K562 (cell line): ENCODE measurements at regions not wholly inside any gene's neighbourhood (a gene's known extent, or its start where the extent isn't known, plus 50 kb on each side); places are given as distances from the start of the nearest gene placed in this dataset.

Experiments used
- CTCF ChIP-seq, 3 experiments: IDR thresholded peaks in 2 of 3; conservative IDR thresholded peaks in 1 of 3; 2 replicates each; pipeline ENCODE4 v1.5.1; 2011 to 2012; ENCODE audit warnings: low read length in 3 of 3, mild to moderate bottlenecking in 3 of 3, control low read depth in 2 of 3, improper control_type of control experiment in 1 of 3, inconsistent platforms in 1 of 3, low read depth in 1 of 3, mixed read lengths in 1 of 3, moderate library complexity in 1 of 3; ENCODE audit not compliant: insufficient read depth in 2 of 3
- FOSL1 ChIP-seq: fragments of 200-800 bp; sonication (Bioruptor generic); conservative IDR thresholded peaks from 2 replicates; pipeline ENCODE4 v1.6.1; 2016; ENCODE audit warnings: missing genetic modification characterization, missing compliant biosample characterization
- JUNB ChIP-seq: fragments of 450-650 bp; formaldehyde crosslinking; conservative IDR thresholded peaks from 2 replicates; pipeline ENCODE4 v1.4.0; 2020; ENCODE audit warnings: mild to moderate bottlenecking
- SMC3 ChIP-seq: conservative IDR thresholded peaks from 2 replicates; pipeline ENCODE4 v1.6.1; 2011; ENCODE audit warnings: low read depth, low read length, improper control_type of control experiment; ENCODE audit not compliant: insufficient read depth
- TF ChIP-seq, protein P1 (sequence below): fragments of 450-650 bp; IDR thresholded peaks from 2 replicates; pipeline ENCODE4 v1.6.1; 2016; ENCODE audit warnings: low read depth

DNA sequence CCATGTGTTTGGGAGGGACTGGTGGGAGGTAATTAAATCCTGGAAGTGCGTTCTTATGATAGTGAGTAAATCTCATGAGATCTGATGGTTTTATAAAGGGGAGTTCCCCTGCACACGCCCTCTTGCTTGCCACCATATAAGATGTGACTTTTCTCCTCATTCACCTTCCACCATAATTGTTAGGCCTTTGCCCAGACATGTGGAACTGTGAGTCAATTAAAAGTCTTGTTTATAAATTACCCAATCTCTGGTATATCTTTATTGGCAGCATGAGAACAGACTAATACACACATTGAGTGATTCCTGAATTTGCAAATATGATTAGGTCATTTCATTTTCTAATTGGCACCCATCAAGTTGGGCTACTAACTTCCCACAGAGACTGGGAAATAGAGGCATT lies 977.2 kb downstream of the SLITRK1 start:
- TF ChIP-seq FOSL1 (tag) (no peak), JUNB (CRISPR knock-in tag) (no peak), SMC3 (no peak), CTCF (IDR thresholded peaks at IDR 0.05 in 2 of 3, conservative IDR thresholded peaks at IDR 0.05 in 1 of 3; ENCODE audit: insufficient read depth in 2 of 3, low read depth in 1 of 3, low read length in 3 of 3) (no peak)
- TF ChIP-seq, protein P1, sequence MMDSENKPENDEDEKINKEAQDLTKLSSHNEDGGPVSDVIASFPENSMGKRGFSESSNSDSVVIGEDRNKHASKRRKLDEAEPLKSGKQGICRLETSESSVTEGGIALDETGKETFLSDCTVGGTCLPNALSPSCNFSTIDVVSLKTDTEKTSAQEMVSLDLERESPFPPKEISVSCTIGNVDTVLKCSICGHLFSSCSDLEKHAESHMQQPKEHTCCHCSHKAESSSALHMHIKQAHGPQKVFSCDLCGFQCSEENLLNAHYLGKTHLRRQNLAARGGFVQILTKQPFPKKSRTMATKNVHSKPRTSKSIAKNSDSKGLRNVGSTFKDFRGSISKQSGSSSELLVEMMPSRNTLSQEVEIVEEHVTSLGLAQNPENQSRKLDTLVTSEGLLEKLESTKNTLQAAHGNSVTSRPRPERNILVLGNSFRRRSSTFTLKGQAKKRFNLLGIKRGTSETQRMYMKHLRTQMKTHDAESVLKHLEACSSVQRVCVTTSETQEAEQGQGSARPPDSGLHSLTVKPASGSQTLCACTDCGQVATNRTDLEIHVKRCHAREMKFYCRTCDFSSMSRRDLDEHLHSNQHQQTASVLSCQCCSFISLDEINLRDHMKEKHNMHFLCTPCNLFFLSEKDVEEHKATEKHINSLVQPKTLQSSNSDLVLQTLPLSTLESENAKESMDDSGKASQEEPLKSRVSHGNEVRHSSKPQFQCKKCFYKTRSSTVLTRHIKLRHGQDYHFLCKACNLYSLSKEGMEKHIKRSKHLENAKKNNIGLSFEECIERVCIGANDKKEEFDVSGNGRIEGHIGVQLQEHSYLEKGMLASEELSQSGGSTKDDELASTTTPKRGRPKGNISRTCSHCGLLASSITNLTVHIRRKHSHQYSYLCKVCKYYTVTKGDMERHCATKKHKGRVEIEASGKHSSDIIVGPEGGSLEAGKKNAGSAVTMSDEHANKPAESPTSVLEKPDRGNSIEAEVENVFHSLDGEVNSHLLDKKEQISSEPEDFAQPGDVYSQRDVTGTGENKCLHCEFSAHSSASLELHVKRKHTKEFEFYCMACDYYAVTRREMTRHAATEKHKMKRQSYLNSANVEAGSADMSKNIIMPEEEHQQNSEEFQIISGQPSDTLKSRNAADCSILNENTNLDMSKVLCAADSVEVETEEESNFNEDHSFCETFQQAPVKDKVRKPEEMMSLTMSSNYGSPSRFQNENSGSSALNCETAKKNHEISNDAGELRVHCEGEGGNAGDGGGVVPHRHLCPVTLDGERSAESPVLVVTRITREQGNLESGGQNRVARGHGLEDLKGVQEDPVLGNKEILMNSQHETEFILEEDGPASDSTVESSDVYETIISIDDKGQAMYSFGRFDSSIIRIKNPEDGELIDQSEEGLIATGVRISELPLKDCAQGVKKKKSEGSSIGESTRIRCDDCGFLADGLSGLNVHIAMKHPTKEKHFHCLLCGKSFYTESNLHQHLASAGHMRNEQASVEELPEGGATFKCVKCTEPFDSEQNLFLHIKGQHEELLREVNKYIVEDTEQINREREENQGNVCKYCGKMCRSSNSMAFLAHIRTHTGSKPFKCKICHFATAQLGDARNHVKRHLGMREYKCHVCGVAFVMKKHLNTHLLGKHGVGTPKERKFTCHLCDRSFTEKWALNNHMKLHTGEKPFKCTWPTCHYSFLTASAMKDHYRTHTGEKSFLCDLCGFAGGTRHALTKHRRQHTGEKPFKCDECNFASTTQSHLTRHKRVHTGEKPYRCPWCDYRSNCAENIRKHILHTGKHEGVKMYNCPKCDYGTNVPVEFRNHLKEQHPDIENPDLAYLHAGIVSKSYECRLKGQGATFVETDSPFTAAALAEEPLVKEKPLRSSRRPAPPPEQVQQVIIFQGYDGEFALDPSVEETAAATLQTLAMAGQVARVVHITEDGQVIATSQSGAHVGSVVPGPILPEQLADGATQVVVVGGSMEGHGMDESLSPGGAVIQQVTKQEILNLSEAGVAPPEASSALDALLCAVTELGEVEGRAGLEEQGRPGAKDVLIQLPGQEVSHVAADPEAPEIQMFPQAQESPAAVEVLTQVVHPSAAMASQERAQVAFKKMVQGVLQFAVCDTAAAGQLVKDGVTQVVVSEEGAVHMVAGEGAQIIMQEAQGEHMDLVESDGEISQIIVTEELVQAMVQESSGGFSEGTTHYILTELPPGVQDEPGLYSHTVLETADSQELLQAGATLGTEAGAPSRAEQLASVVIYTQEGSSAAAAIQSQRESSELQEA = no peak
